Upper lobe of right lung (tissue), 1 donor: ENCODE measurements at regions not wholly inside any gene's neighbourhood (a gene's known extent, or its start where the extent isn't known, plus 50 kb on each side); places are given as distances from the start of the nearest gene placed in this dataset.
"Not testable (repeated sequence)": the region's sequence is repeated elsewhere in the genome, so short reads cannot be mapped to it uniquely, and the experiment has no call there.

ENCODE experiments used
- ATAC-seq: fragments of 200-7000 bp; cut with Tn5 transposase; one replicate; pipeline ENCODE4 v1.9.1; 2020; ENCODE audit warnings: mild to moderate bottlenecking, moderate library complexity
- DNase-seq: peaks from one replicate; pipeline ENCODE4 v3.0.0-alpha.2; 2020
- H3K27ac ChIP-seq: fragments of 200-600 bp; one replicate; pipeline ENCODE4 v1.8.0; 2022
- H3K27me3 ChIP-seq: fragments of 200-600 bp; one replicate; pipeline ENCODE4 v1.8.0; 2022; ENCODE audit warnings: mild to moderate bottlenecking
- H3K36me3 ChIP-seq: fragments of 200-600 bp; one replicate; pipeline ENCODE4 v1.8.0; 2022
- H3K4me1 ChIP-seq: fragments of 200-600 bp; one replicate; pipeline ENCODE4 v1.8.0; 2022
- H3K4me3 ChIP-seq: fragments of 200-600 bp; one replicate; pipeline ENCODE4 v1.8.0; 2022; ENCODE audit warnings: mild to moderate bottlenecking
- H3K9me3 ChIP-seq: fragments of 200-600 bp; one replicate; pipeline ENCODE4 v1.8.0; 2022
- intact Hi-C: fragments of 100-400 bp; cut with DNase I; formaldehyde crosslinking; loops from one replicate; pipeline ENCODE4 v1.11.0; 2022
- TF ChIP-seq, protein P1 (sequence below): fragments of 200-600 bp; IDR thresholded peaks from one replicate; pipeline ENCODE4 v1.8.0; 2022; ENCODE audit warnings: antibody characterized with exemption
- donor health status: DM: no; HTN: yes; CAD: no; lungs with severe emphysema.

DNA sequence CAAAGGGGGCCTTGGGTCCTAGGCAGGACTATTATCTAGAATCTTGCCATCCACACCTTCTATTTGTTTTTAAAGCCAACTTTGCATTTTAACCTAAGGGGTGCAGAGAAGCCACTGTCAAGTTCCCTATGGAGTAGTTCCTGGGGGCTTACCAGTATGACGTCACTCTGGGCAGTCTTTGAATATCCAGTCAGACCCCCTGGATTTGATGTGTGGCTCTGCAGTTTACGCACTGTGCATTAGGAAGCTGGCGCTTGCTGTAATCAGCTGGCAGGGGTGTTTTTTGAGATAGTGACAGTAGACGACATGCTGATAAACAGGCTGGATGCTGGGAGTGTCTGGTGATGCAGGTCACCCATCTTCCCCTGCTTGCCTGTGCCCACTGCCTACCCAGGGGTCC is 892.7 kb upstream of the ZNF722 start:
- no peak overlapping the region for H3K4me3 ChIP-seq
- H3K36me3 ChIP-seq, result no peaks in the 10 kb centered on the region
- no peak overlapping the region for H3K27ac ChIP-seq
- H3K4me1 ChIP-seq, result no peaks in the 10 kb centered on the region
- ATAC-seq, result no peak
- no peaks in the 10 kb centered on the region for H3K27me3 ChIP-seq
- intact Hi-C loops, result no loop called here
- H3K9me3 ChIP-seq, result no peaks in the 10 kb centered on the region
- TF ChIP-seq, protein P1, sequence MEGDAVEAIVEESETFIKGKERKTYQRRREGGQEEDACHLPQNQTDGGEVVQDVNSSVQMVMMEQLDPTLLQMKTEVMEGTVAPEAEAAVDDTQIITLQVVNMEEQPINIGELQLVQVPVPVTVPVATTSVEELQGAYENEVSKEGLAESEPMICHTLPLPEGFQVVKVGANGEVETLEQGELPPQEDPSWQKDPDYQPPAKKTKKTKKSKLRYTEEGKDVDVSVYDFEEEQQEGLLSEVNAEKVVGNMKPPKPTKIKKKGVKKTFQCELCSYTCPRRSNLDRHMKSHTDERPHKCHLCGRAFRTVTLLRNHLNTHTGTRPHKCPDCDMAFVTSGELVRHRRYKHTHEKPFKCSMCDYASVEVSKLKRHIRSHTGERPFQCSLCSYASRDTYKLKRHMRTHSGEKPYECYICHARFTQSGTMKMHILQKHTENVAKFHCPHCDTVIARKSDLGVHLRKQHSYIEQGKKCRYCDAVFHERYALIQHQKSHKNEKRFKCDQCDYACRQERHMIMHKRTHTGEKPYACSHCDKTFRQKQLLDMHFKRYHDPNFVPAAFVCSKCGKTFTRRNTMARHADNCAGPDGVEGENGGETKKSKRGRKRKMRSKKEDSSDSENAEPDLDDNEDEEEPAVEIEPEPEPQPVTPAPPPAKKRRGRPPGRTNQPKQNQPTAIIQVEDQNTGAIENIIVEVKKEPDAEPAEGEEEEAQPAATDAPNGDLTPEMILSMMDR, result no peak
- no peak for DNase-seq

DNA sequence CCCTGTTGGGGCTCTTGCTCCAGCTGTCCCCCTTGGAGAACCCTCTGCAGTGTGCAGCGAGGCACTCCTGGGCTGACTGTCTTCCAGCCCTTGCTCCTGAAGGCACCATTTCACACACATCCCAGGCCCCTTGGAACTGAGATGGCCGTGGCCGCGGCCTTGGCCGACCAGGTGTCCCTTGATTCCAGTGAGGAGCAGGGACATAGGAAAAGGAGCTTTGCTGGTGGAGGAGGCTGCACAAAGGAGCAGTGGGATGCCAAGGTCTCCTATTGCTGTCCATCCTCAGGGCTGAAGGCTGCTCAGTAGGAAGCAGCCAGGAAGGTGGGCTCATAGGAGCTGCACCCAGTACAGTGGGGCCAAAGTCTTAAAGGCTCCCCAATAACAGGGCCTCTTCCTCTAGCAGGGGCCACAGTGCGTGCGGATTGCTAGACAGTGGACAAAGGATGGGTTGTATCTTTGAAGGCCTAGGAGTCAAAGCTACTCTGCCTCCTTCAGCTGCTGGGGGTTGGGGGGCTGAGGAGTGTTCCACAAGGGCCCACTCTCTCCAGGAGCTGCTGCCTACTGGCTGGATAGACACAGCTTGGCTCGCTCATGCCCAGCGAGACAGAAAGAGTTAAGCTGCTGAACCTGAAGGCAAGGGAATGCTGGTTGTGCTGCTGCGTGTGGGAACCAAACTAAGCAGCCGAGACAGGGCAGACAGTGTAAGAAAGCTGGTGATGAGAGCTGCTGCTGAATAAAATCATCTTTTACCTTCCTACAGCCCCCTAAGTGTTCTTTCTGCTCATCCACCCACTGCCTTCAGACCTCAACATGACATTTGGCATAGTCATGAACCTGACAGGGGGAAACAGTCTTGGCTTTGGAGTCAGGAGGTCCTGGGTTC is 891.9 kb upstream of the ZNF722 start:
- Histone ChIP-seq H3K27ac (no peak overlapping the region), H3K4me3 (no peak overlapping the region), H3K9me3 (no peaks in the 10 kb centered on the region), H3K36me3 (no peaks in the 10 kb centered on the region), H3K27me3 (no peaks in the 10 kb centered on the region), H3K4me1 (no peaks in the 10 kb centered on the region)
- DNase-seq, result no peak
- intact Hi-C loops, result no loop called here
- TF ChIP-seq, protein P1, result no peak
- no peak for ATAC-seq

DNA sequence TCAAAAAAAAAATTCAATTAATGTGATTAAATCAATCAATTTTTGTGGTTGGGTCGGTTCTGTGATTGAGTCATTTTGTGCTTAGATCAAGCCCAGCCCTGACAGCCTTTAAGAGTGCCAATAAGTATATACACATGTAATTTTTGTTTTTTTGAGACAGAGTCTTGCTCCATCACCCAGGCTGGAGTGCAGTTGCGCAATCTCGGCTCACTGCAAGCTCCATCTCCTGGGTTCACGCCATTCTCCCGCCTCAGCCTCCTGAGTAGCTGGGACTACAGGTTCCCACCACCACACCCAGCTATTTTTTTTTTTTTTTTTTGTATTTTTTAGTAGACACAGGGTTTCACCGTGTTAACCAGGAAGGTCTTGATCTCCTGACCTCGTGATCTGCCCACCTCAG is 887.1 kb upstream of the ZNF722 start:
- H3K9me3 ChIP-seq, H3K27me3 ChIP-seq, H3K4me3 ChIP-seq, H3K36me3 ChIP-seq, intact Hi-C loops, DNase-seq, H3K27ac ChIP-seq, ATAC-seq, H3K4me1 ChIP-seq: not testable (repeated sequence)

DNA sequence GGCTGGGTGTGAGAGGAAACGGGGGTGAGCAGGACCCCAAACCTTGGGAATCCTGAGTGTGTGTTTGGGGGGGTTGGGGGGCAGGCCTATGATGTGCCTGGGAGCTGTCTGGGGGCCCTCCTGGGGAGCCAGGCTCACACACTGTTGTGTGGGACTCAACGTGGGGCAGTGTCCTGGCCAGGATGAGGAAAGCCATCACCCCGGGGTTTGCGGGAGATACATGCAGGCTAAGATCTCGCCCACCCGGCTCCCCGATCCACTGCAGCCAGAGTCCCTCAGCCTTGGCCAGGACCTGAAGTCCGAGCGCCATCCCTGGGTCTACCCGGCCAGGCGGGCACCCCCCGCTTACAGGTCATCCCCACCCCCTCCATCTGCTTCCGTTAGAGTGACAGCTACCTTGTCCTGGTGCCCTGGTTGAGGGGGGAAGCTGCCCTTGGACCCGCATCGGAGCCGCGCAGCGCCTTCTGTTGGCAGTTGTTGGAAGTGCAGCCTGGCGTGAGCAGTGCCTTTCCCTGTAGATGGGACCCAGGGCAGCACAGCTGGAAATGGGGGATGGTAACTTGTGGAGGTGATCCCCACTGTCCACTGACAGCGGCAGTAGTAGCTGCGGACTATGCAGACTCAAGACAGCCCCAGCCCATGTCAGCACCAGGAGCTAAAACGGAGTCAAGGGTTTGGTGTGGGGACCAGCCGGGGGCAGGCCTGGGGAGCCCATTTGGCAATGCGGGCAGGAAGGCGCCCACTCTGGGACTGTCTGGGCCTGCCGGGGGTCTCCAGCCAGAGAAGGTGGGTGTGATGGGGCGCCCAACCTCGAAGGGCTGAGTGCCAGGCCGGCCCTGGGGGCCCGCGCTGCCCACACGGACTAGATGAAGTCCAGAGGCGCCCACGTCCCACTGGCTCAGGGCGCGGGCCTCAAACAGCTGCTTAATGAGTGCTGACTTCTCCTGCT is 885.6 kb upstream of the ZNF722 start:
- Histone ChIP-seq H3K36me3 (no peaks in the 10 kb centered on the region), H3K4me3 (no peak overlapping the region), H3K9me3 (peaks cover 5% of the 10 kb centered on the region), H3K27ac (no peak overlapping the region), H3K27me3 (no peaks in the 10 kb centered on the region), H3K4me1 (no peaks in the 10 kb centered on the region)
- DNase-seq, result no peak
- intact Hi-C loops, result no loop called here
- TF ChIP-seq, protein P1, result no peak
- ATAC-seq, result peak; percentile 39

DNA sequence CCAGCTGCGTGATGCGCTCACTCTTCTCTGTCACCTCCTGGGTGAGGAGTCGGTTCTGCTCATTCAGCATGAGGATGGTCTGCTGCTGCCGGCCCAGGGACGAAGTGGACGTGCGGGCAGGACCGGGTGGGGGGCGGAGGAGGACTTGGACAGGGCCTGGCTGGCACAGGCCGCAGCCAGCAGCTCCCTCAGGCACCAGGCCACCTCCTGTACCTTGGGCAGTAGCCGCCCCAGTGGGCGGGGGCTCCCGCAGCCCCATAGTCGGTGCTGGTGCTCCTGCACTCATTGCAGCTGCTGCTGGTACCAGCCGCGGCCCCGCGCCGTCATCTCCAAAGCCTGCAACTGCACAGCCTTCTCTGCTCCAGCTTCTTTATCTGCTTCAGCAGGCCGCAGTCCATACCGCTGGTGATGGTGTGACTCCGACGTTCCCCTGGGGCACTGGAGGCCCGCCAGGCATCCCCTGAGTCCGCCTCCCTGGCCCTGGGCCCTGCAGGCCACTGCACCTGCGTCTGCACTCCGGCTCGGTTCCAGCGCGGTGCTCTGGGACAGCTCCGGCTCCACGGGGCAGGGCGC is 884.9 kb upstream of the ZNF722 start:
- Histone ChIP-seq H3K36me3 (no peaks in the 10 kb centered on the region), H3K9me3 (peaks cover 5% of the 10 kb centered on the region), H3K27me3 (no peaks in the 10 kb centered on the region), H3K27ac (no peak overlapping the region), H3K4me1 (no peaks in the 10 kb centered on the region), H3K4me3 (no peak overlapping the region)
- DNase-seq (no peak), ATAC-seq (peak; percentile 28)
- TF ChIP-seq, protein P1, result no peak
- intact Hi-C loops, result no loop called here
